GM19395 (cell line): ENCODE measurements at regions not wholly inside any gene's neighbourhood (a gene's known extent, or its start where the extent isn't known, plus 50 kb on each side); places are given as distances from the start of the nearest gene placed in this dataset.
"Not testable (repeated sequence)": the region's sequence is repeated elsewhere in the genome, so short reads cannot be mapped to it uniquely, and the experiment has no call there.

ENCODE experiments used
- ATAC-seq: cut with Tn5 transposase; IDR thresholded peaks from one replicate; pipeline ENCODE4 v1.9.1; 2021; ENCODE audit warnings: mild to moderate bottlenecking, moderate library complexity; ENCODE audit not compliant: unreplicated experiment

GRCh38 chr3:110504401-110504800 lies 567.2 kb upstream of the NECTIN3 start:
- ATAC-seq, result no peak

GRCh38 chr3:110504901-110505300 lies 566.7 kb upstream of the NECTIN3 start:
- ATAC-seq, result no peak

GRCh38 chr3:110506890-110507289 lies 564.7 kb upstream of the NECTIN3 start:
- no peak for ATAC-seq

GRCh38 chr3:110507570-110507969 lies 564.0 kb upstream of the NECTIN3 start:
- not testable (repeated sequence) for ATAC-seq

- no peak for ATAC-seq
Observed at GRCh38 chr3:110512961-110513360, 558.7 kb upstream of the NECTIN3 start.

GRCh38 chr3:110518031-110518430 lies 553.6 kb upstream of the NECTIN3 start:
- no peak for ATAC-seq

- ATAC-seq, result no peak
Observed at GRCh38 chr3:110519071-110519470, 552.5 kb upstream of the NECTIN3 start.

GRCh38 chr3:110521019-110521418 lies 550.6 kb upstream of the NECTIN3 start:
- no peak for ATAC-seq

GRCh38 chr3:110525558-110526064 lies 546.0 kb upstream of the NECTIN3 start:
- not testable (repeated sequence) for ATAC-seq

GRCh38 chr3:110526777-110527727 lies 544.6 kb upstream of the NECTIN3 start:
- ATAC-seq, result no peak

GRCh38 chr3:110528305-110529121 lies 543.1 kb upstream of the NECTIN3 start:
- no peak for ATAC-seq

- no peak for ATAC-seq
Observed at GRCh38 chr3:110530902-110531301, 540.7 kb upstream of the NECTIN3 start.

- no peak for ATAC-seq
Observed at GRCh38 chr3:110533089-110533488, 538.5 kb upstream of the NECTIN3 start.

- no peak for ATAC-seq
Observed at GRCh38 chr3:110542552-110543150, 529.0 kb upstream of the NECTIN3 start.

GRCh38 chr3:110544730-110545129 lies 526.9 kb upstream of the NECTIN3 start:
- no peak for ATAC-seq

GRCh38 chr3:110550511-110550910 lies 521.1 kb upstream of the NECTIN3 start:
- ATAC-seq, result no peak

- no peak for ATAC-seq
Observed at GRCh38 chr3:110562621-110563020, 509.0 kb upstream of the NECTIN3 start.

GRCh38 chr3:110564674-110565073 lies 506.9 kb upstream of the NECTIN3 start:
- ATAC-seq, result no peak

- ATAC-seq, result no peak
Observed at GRCh38 chr3:110567029-110567428, 504.6 kb upstream of the NECTIN3 start.

- peak; percentile 84 for ATAC-seq
Observed at GRCh38 chr3:110568246-110568645, 503.4 kb upstream of the NECTIN3 start.

GRCh38 chr3:110569073-110569472 lies 502.5 kb upstream of the NECTIN3 start:
- no peak for ATAC-seq
